GM19025 (cell line): ENCODE measurements at regions not wholly inside any gene's neighbourhood (a gene's known extent, or its start where the extent isn't known, plus 50 kb on each side); places are given as distances from the start of the nearest gene placed in this dataset.

Experiments
- ATAC-seq: cut with Tn5 transposase; IDR thresholded peaks from one replicate; pipeline ENCODE4 v1.9.1; 2021; ENCODE audit warnings: mild to moderate bottlenecking, low read depth, moderate library complexity; ENCODE audit not compliant: unreplicated experiment

DNA sequence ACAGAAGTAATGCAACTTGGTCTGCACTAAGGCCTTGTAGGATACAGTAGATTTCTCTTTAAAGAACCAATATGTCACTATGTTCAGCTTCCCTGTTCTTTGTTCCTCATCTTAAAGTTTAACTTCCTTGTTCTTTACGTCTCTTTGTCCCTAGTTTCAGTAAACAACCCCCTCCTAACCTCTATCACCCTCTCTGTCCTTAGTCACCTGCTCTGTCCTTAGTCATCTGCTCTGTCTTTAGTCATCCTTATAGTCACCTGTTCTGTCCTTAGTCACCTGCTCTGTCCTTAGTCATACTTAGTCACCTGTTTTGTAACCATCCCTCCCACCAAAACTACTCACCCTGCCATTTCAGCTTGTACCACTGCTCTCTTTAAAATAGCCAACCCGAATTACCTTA lies 144.6 kb upstream of the TMEM106B start:
- no peak for ATAC-seq

- ATAC-seq, result peak; percentile 68
Observed at GRCh38 chr7:12067156-12067831, 143.8 kb upstream of the TMEM106B start.

DNA sequence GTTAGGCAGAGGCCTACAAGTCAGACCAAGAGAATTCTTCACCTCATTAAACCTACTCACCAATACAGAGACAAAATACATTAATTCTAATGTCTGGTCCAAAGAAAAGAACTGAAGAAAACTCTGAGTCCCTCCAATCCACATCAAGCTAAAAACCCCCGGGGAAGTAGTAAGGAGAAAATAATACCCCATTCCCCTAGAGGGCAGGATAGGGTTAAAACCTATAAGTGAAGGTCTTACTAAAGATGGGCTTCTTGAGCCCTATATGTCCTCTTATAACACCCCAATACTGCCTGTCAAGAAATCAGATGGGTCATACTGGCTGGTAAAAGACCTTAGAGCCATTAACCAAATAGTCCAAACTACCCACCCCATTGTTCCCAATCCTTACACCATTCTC lies 141.3 kb upstream of the TMEM106B start:
- no peak for ATAC-seq

DNA sequence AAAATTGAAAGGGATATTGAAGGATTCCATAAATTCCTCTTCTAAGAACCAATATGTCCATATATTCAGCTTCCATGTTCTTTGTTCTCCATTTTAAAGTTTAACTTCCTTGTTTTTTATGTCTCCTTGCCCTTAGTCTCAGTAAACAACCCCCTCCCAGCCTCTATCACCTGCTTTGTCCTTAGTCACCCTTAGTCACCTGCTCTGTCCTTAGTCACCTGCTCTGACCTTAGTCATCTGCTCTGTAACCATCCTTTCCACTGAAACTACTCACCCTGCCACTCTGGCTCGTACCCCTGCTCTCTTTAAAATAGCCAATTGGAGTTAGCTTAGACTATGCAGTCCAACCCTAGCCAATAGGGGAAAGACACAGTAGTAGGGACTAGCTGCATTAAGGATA lies 136.2 kb upstream of the TMEM106B start:
- ATAC-seq, result no peak

DNA sequence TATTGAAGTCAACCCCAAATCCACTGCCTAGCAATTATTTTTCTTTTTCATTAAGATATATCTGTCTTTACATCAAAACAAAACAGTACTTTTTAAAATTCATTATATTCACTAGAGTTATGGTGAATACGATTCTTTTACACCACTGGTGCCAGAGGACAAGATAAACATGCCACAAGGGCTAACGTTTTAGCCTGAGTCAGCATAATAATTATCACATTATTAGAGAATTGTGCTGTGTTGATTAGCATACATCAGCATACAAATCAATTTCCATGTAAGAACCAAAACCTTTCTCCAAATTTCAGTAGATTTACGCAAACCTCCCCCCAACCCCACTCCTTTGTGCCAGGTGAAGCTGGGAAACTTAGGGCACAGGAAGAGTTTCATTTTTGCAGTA lies 131.1 kb upstream of the TMEM106B start:
- no peak for ATAC-seq

DNA sequence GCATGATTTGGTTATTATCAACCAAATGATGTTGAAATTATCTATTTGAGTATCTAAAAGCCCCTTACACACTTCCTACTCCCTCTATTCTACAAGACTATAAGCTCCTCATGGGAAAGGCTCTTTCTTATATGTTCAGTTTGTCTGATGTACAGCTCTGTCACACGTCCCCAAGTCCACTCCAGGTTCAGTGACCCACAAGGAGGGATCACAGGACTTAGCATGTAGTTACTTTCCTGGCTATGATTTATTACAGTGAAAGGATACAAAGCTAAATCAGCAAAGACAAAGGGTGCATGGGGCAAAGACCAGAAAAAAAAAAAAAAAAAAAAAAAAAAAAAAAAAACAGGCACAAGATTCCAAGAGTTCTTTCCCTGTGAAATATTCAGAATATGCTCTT lies 125.6 kb upstream of the TMEM106B start:
- ATAC-seq, result no peak

GRCh38 chr7:12089951-12090756 lies 120.9 kb upstream of the TMEM106B start:
- no peak for ATAC-seq

DNA sequence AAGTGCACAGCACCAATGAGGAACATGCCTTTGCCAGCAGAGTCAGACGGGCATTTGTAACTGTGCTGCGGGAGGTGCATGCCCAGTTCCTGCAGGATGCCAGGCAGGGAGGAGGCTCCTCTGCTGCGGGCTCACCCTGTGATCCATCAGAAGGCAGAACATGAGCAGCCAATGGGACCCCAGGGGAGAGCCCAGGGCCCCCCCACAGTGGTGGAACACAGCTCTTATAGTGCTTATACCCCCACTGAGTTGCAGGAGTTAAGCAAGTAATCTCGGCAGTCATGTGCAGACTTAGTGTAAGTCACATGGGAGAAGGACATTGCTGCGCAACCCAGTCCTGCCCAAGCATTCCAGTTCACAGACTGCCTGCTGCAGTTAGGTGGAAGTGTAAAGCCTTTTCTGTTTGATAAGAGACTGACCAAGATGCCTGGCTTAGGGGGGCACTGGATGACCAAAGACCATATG lies 120.3 kb upstream of the TMEM106B start:
- no peak for ATAC-seq

GRCh38 chr7:12091231-12091630 lies 119.9 kb upstream of the TMEM106B start:
- no peak for ATAC-seq

DNA sequence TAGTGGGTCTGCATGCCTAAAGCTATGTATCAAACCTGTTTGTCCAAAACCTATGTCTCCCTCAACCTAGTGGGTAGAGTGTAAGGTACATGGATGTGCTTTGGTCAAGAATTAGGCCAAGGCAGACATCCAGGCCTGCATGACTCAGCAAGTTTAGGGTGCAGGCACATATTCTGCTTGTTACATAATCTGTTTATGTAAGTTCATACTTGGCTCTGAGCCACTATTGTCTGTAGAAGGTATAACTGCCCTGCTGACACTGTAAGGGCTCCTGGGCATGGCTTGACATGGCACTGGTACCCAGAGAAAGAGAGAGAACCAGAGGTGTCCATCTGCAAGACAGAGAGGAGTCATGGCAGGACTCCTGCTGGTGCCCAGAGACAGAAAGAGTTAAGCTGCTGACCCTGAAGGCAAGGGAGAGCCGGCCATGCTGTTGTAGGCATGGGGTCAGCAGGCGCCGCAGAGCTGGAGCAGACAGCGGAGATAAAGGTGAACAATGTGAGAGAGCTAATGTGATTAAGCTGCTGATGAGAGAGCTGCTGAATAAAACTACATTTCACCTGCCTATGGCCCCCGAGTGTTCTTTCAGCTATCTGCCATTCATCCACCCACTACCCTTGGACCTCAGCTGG lies 118.5 kb upstream of the TMEM106B start:
- no peak for ATAC-seq

- ATAC-seq, result no peak
Observed at GRCh38 chr7:12093365-12093764, 117.7 kb upstream of the TMEM106B start.

- ATAC-seq, result no peak
Observed at GRCh38 chr7:12094365-12094921, 116.7 kb upstream of the TMEM106B start.

DNA sequence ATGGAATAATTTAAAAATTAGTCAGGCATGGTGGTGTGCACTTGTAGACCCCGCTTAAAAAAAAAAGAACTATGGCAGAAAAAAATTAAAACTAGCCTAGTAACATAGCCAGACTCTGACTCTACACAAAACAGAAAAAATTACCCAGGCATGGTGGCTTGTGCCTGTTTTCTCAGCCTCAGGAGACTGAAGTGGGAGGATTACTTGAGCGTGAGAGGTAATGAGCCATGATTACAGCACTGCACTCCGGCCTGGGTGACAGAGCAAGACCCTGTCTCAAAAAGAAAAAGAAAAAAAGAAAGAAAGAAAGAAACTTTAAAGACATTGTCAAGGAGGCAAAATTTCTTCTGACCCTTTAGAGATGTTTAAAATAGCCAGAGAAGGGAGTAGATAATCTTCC lies 109.0 kb upstream of the TMEM106B start:
- ATAC-seq, result no peak

DNA sequence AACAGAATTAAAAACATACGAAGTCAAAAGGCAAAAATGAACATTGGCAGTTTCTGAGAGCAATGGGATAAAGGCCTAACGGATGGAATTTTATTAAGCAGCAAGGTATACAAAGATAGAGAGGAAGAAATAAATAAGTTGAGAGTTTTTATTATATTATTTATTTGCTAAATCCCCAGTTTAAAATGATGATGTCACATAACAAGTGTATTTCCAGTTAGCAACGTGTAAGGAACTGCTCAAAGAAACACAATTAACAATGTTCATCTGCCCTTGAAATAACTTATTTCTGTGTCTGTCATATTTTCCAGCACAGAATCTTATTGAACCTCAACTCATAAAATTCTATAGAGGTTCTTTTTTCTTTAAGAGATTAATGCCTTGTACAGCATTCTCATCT lies 108.6 kb upstream of the TMEM106B start:
- no peak for ATAC-seq

DNA sequence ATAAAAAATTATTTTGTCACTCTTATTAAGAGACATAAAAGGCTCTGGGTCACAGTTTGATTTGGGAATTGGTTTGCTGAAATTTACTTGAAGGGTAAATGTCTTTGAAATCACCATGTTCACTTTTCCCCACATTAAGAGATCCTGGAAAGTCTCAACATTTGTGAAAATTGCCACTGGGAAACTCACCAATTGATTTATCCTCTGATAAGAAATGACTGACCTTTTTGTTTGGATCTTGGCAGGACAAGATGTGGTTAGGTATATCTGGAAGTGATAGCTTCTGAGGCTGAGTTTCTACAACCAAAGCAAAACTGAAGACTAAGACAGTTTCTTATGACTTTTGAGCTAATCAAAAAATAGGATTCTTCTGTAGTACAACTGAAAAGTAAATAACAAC lies 107.1 kb upstream of the TMEM106B start:
- no peak for ATAC-seq

DNA sequence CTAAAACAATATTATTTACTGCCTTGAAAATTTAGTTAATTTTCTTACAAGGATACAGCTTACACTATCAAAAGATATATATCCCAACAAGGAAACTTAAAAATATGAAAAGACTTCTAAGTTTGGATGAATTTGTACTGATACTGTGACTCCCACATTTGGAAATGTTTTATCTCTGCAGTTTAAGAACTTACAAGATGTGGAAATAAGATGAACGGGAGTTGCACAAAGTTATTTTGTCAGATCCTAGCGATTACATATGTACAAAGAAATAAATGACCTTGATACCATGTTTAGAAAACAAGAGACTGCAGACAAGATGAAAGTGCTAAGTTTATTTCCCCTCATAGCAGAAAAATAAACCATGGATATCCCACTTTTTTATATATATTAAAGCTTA lies 103.7 kb upstream of the TMEM106B start:
- ATAC-seq, result no peak

GRCh38 chr7:12107841-12108254 lies 103.2 kb upstream of the TMEM106B start:
- no peak for ATAC-seq

GRCh38 chr7:12110425-12110824 lies 100.7 kb upstream of the TMEM106B start:
- ATAC-seq, result no peak

DNA sequence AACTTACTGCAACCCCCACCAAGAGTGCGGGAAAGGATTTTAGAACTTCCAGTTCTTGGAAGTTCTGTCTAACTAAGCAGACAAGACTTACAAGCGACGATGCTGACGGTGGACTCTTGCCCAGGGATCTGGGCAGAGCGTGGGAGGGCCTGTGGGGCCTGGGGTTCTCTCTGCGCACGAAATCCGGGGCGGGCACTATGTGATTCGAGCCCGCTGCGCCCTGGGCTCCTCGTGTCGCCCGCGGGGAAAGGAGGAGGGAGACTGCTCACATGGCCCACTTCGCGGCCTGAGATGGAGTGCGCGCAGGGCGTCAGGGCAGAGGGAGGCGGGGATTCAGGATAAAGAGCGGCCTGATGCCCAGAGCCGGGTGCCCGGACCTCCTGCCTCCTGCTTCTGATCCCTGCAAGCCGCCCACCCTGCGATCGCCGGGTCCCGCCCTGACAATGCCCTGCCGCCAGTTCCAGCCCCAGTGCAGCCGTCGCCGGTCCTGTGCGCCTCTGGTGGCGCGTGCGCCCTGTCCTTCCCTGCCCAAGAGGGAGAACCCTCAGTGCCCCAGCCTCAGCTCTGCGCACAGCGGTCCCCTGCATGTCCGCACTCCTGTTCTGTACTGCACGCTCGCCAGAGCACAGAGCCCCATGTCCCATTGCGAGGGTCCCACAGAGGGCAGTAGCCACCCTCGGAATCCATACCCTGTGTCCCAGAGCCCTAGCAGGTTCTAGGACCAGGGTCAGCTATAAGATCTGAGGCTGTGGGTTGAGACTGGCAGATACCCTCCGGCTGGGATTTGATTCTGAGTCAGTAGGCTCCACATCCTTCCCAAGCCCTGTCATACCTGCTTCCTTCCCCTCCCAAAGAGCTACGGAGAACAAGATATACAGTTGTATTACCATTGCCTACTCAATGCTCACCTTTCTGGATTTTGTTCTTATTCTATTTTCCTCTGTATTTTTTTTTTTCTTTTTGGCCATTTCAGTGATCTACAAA lies 99.4 kb upstream of the TMEM106B start:
- no peak for ATAC-seq

DNA sequence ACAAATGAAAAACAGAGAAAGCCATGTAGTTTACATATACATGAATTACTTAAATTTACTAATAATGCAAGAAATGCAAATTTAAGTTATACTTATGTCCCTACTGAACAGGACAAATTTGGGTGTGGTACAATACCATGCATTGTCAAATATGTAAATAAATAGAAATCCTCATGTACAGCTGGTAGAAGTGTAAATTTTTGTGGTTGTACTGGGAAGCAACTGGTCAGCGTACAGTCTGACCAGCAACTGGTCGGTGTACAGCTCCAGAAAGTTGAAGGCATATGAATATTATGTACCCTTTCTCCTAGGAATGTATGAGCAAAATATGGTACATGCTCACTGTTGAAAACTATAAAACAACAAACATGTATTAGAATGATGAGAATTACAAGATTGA lies 93.9 kb upstream of the TMEM106B start:
- ATAC-seq, result no peak
